Trophoblast cell (in vitro differentiated cells and primary cell): ENCODE measurements at regions not wholly inside any gene's neighbourhood (a gene's known extent, or its start where the extent isn't known, plus 50 kb on each side); places are given as distances from the start of the nearest gene placed in this dataset.

Experiments used
- DNase-seq, 2 donors: peaks; one replicate each; pipeline ENCODE4 v3.0.0-alpha.2; 2016
- H2AFZ ChIP-seq: 2 replicates; pipeline ENCODE4 v1.6.1; 2013; ENCODE audit warnings: low read length, moderate library complexity, mild to moderate bottlenecking; ENCODE audit not compliant: insufficient read depth, poor library complexity
- H2AK5ac ChIP-seq: 2 replicates; pipeline ENCODE4 v1.6.1; 2013; ENCODE audit warnings: mild to moderate bottlenecking, low read length
- H2BK120ac ChIP-seq: 2 replicates; pipeline ENCODE4 v1.6.1; 2013; ENCODE audit warnings: low read length, mild to moderate bottlenecking, moderate library complexity; ENCODE audit not compliant: insufficient read depth, poor library complexity
- H2BK12ac ChIP-seq: 2 replicates; pipeline ENCODE4 v1.6.1; 2013; ENCODE audit warnings: mild to moderate bottlenecking, low read length, moderate library complexity
- H2BK5ac ChIP-seq: 2 replicates; pipeline ENCODE4 v1.6.1; 2013; ENCODE audit warnings: low read length, low read depth, moderate library complexity, mild to moderate bottlenecking; ENCODE audit not compliant: poor library complexity
- H3K14ac ChIP-seq: 2 replicates; pipeline ENCODE4 v1.6.1; 2013; ENCODE audit warnings: mild to moderate bottlenecking, low read length
- H3K18ac ChIP-seq: 2 replicates; pipeline ENCODE4 v1.6.1; 2013; ENCODE audit warnings: mild to moderate bottlenecking, low read length
- H3K23ac ChIP-seq: 2 replicates; pipeline ENCODE4 v1.6.1; 2013; ENCODE audit warnings: low read length
- H3K27ac ChIP-seq: 2 replicates; pipeline ENCODE4 v1.5.1; 2013; ENCODE audit warnings: low read depth, mild to moderate bottlenecking, inconsistent platforms, low read length, moderate library complexity
- H3K27me3 ChIP-seq: 2 replicates; pipeline ENCODE4 v1.6.1; 2013; ENCODE audit warnings: inconsistent platforms, mild to moderate bottlenecking, low read length, moderate library complexity; ENCODE audit not compliant: insufficient read depth
- H3K36me3 ChIP-seq, 2 experiments: 1 replicate in 1 of 2; 2 replicates in 1 of 2; pipeline ENCODE4 v1.6.1; 2013; ENCODE audit warnings: low read length in 2 of 2, mild to moderate bottlenecking in 2 of 2, moderate library complexity in 1 of 2; ENCODE audit not compliant: insufficient read depth in 2 of 2, control insufficient read depth in 1 of 2
- H3K4ac ChIP-seq: 2 replicates; pipeline ENCODE4 v1.6.1; 2013; ENCODE audit warnings: low read depth, mild to moderate bottlenecking, low read length, moderate library complexity
- H3K4me1 ChIP-seq, 2 experiments: 1 replicate in 1 of 2; 2 replicates in 1 of 2; pipeline ENCODE4 v1.6.1; 2013; ENCODE audit warnings: low read length in 2 of 2, mild to moderate bottlenecking in 2 of 2, moderate library complexity in 1 of 2; ENCODE audit not compliant: insufficient read depth in 2 of 2, control insufficient read depth in 1 of 2
- H3K4me2 ChIP-seq: 2 replicates; pipeline ENCODE4 v1.6.1; 2013; ENCODE audit warnings: inconsistent platforms, mild to moderate bottlenecking, low read length, moderate library complexity
- H3K4me3 ChIP-seq: 2 replicates; pipeline ENCODE4 v1.5.1; 2013; ENCODE audit warnings: mild to moderate bottlenecking, low read depth, low read length, inconsistent platforms
- H3K79me1 ChIP-seq: one replicate; pipeline ENCODE4 v1.6.1; 2013; ENCODE audit warnings: low read length
- H3K79me2 ChIP-seq: 2 replicates; pipeline ENCODE4 v1.6.1; 2013; ENCODE audit warnings: low read length, mild to moderate bottlenecking; ENCODE audit not compliant: control insufficient read depth, insufficient read depth, poor library complexity
- H3K9ac ChIP-seq: 2 replicates; pipeline ENCODE4 v1.6.1; 2013; ENCODE audit warnings: mild to moderate bottlenecking, low read length
- H3K9me3 ChIP-seq: 2 replicates; pipeline ENCODE4 v1.6.1; 2013; ENCODE audit warnings: low read depth, mild to moderate bottlenecking, control low read depth, inconsistent platforms, low read length; ENCODE audit not compliant: insufficient read depth
- H4K12ac ChIP-seq: 2 replicates; pipeline ENCODE4 v1.6.1; 2013; ENCODE audit warnings: low read depth, mild to moderate bottlenecking, low read length, moderate library complexity
- H4K8ac ChIP-seq: 2 replicates; pipeline ENCODE4 v1.6.1; 2013; ENCODE audit warnings: low read depth, mild to moderate bottlenecking, low read length, moderate library complexity
- H4K91ac ChIP-seq: one replicate; pipeline ENCODE4 v1.6.1; 2013; ENCODE audit warnings: low read depth, mild to moderate bottlenecking, low read length, moderate library complexity
- WGBS: extraction: QIAGEN DNeasy Blood & Tissue Kit; methylation state at CpG from one replicate; pipeline ENCODE4 v1.1.7; 2013; ENCODE audit warnings: missing lambda C conversion rate; ENCODE audit not compliant: insufficient read length, insufficient coverage; ENCODE audit errors: extremely low coverage; 5-methylcytosine and 5-hydroxymethylcytosine counted together

GRCh38 chr4:126591583-126591982 lies 1041.2 kb upstream of the INTU start:
- no peak overlapping the region for H3K23ac ChIP-seq
- no peaks in the 10 kb centered on the region for H3K36me3 ChIP-seq
- H3K79me1 ChIP-seq: no peaks in the 10 kb centered on the region
- no peaks in the 10 kb centered on the region for H3K4me1 ChIP-seq
- no peak overlapping the region for H2AFZ ChIP-seq
- no peaks in the 10 kb centered on the region for H3K27me3 ChIP-seq
- no peak overlapping the region for H2AK5ac ChIP-seq
- no peak overlapping the region for H3K18ac ChIP-seq
- no peak overlapping the region for H2BK5ac ChIP-seq
- H2BK120ac ChIP-seq: no peak overlapping the region
- no peak overlapping the region for H4K8ac ChIP-seq
- H3K79me2 ChIP-seq: no peaks in the 10 kb centered on the region
- H3K14ac ChIP-seq: no peak overlapping the region
- H3K4me2 ChIP-seq: no peak overlapping the region
- H3K9ac ChIP-seq: no peak overlapping the region
- no peak overlapping the region for H3K4ac ChIP-seq
- DNase-seq: no peak
- H4K12ac ChIP-seq: no peak overlapping the region
- no peak overlapping the region for H4K91ac ChIP-seq
- no peaks in the 10 kb centered on the region for H3K9me3 ChIP-seq
- no peak overlapping the region for H3K27ac ChIP-seq
- no peak overlapping the region for H2BK12ac ChIP-seq
- no peak overlapping the region for H3K4me3 ChIP-seq

GRCh38 chr4:126592088-126592487 lies 1040.7 kb upstream of the INTU start:
- Histone ChIP-seq H4K12ac (no peak overlapping the region), H3K14ac (no peak overlapping the region), H3K79me2 (no peaks in the 10 kb centered on the region), H2BK12ac (no peak overlapping the region), H3K27ac (no peak overlapping the region), H3K36me3 (no peaks in the 10 kb centered on the region), H3K4ac (no peak overlapping the region), H2AFZ (no peak overlapping the region), H3K4me3 (no peak overlapping the region), H4K91ac (no peak overlapping the region), H2BK5ac (no peak overlapping the region), H3K9ac (no peak overlapping the region), H3K18ac (no peak overlapping the region), H3K4me1 (no peaks in the 10 kb centered on the region), H3K4me2 (no peak overlapping the region), H3K27me3 (no peaks in the 10 kb centered on the region), H3K9me3 (no peaks in the 10 kb centered on the region), H3K23ac (no peak overlapping the region), H3K79me1 (no peaks in the 10 kb centered on the region), H4K8ac (no peak overlapping the region), H2BK120ac (no peak overlapping the region), H2AK5ac (no peak overlapping the region)
- WGBS: no CpG with 5 or more reads among the region's 3 CpGs
- DNase-seq: peak in 1 of 2 donors; percentile 4

- no peaks in the 10 kb centered on the region for H3K4me1 ChIP-seq
- no peaks in the 10 kb centered on the region for H3K9me3 ChIP-seq
- no peak overlapping the region for H3K14ac ChIP-seq
- H3K36me3 ChIP-seq: no peaks in the 10 kb centered on the region
- no peak overlapping the region for H3K23ac ChIP-seq
- H2BK5ac ChIP-seq: no peak overlapping the region
- H4K8ac ChIP-seq: no peak overlapping the region
- no peaks in the 10 kb centered on the region for H3K79me2 ChIP-seq
- no peak overlapping the region for H4K12ac ChIP-seq
- H3K27me3 ChIP-seq: no peaks in the 10 kb centered on the region
- no CpG with 5 or more reads among the region's 2 CpGs for WGBS
- no peaks in the 10 kb centered on the region for H3K79me1 ChIP-seq
- H3K4ac ChIP-seq: no peak overlapping the region
- H2AFZ ChIP-seq: no peak overlapping the region
- DNase-seq: no peak
- H2AK5ac ChIP-seq: no peak overlapping the region
- H3K27ac ChIP-seq: no peak overlapping the region
- H4K91ac ChIP-seq: no peak overlapping the region
- H3K18ac ChIP-seq: no peak overlapping the region
- no peak overlapping the region for H3K9ac ChIP-seq
- H3K4me2 ChIP-seq: no peak overlapping the region
- H2BK12ac ChIP-seq: no peak overlapping the region
- no peak overlapping the region for H2BK120ac ChIP-seq
- no peak overlapping the region for H3K4me3 ChIP-seq
Observed at GRCh38 chr4:126593626-126594025, 1039.1 kb upstream of the INTU start.

GRCh38 chr4:126595643-126596042 lies 1037.1 kb upstream of the INTU start:
- Histone ChIP-seq H3K18ac (no peak overlapping the region), H4K12ac (no peak overlapping the region), H3K27me3 (no peaks in the 10 kb centered on the region), H2BK12ac (no peak overlapping the region), H3K79me2 (no peaks in the 10 kb centered on the region), H3K9me3 (no peaks in the 10 kb centered on the region), H3K4me2 (no peak overlapping the region), H2BK5ac (no peak overlapping the region), H3K4me1 (no peaks in the 10 kb centered on the region), H3K4ac (no peak overlapping the region), H3K9ac (no peak overlapping the region), H3K27ac (no peak overlapping the region), H3K79me1 (no peaks in the 10 kb centered on the region), H4K8ac (no peak overlapping the region), H3K23ac (no peak overlapping the region), H2AK5ac (no peak overlapping the region), H2BK120ac (no peak overlapping the region), H3K4me3 (no peak overlapping the region), H3K14ac (no peak overlapping the region), H2AFZ (no peak overlapping the region), H4K91ac (no peak overlapping the region), H3K36me3 (no peaks in the 10 kb centered on the region)
- no CpG with 5 or more reads among the region's 2 CpGs for WGBS
- no peak for DNase-seq
